Pulmonary artery endothelial cell (primary cell): ENCODE measurements at regions not wholly inside any gene's neighbourhood (a gene's known extent, or its start where the extent isn't known, plus 50 kb on each side); places are given as distances from the start of the nearest gene placed in this dataset.
"Not testable (repeated sequence)": the region's sequence is repeated elsewhere in the genome, so short reads cannot be mapped to it uniquely, and the experiment has no call there.

Source experiments
- DNase-seq: peaks from one replicate; pipeline ENCODE4 v3.0.0-alpha.2; 2011; ENCODE audit warnings: low read depth, low spot score

- no peak for DNase-seq
Measured at GRCh38 chr12:124706363-124706762, 139.0 kb upstream of the NCOR2 start.

- no peak for DNase-seq
Measured at GRCh38 chr12:124705545-124706138, 138.2 kb upstream of the NCOR2 start.

- DNase-seq, result no peak
Measured at GRCh38 chr12:124704619-124705018, 137.2 kb upstream of the NCOR2 start.

- DNase-seq, result no peak
Measured at GRCh38 chr12:124703856-124704255, 136.4 kb upstream of the NCOR2 start.

- DNase-seq, result no peak
Measured at GRCh38 chr12:124702736-124703135, 135.3 kb upstream of the NCOR2 start.

GRCh38 chr12:124700810-124701592 lies 133.6 kb upstream of the NCOR2 start:
- no peak for DNase-seq

- DNase-seq, result no peak
Measured at GRCh38 chr12:124699909-124700308, 132.5 kb upstream of the NCOR2 start.

- no peak for DNase-seq
Measured at GRCh38 chr12:124698998-124699305, 131.5 kb upstream of the NCOR2 start.

GRCh38 chr12:124698211-124698997 lies 131.0 kb upstream of the NCOR2 start:
- DNase-seq, result no peak

- DNase-seq, result not testable (repeated sequence)
Measured at GRCh38 chr12:124697722-124698121, 130.3 kb upstream of the NCOR2 start.

GRCh38 chr12:124696693-124697476 lies 129.5 kb upstream of the NCOR2 start:
- no peak for DNase-seq

- no peak for DNase-seq
Measured at GRCh38 chr12:124695861-124696260, 128.4 kb upstream of the NCOR2 start.

GRCh38 chr12:124694846-124695497 lies 127.6 kb upstream of the NCOR2 start:
- peak; percentile 83 for DNase-seq

- no peak for DNase-seq
Measured at GRCh38 chr12:124694250-124694649, 126.8 kb upstream of the NCOR2 start.

- no peak for DNase-seq
Measured at GRCh38 chr12:124693111-124693723, 125.8 kb upstream of the NCOR2 start.

GRCh38 chr12:124692443-124692842 lies 125.0 kb upstream of the NCOR2 start:
- DNase-seq, result no peak

- DNase-seq, result no peak
Measured at GRCh38 chr12:124691429-124691828, 124.0 kb upstream of the NCOR2 start.

- DNase-seq, result no peak
Measured at GRCh38 chr12:124689631-124690030, 122.2 kb upstream of the NCOR2 start.

GRCh38 chr12:124688356-124688992 lies 121.1 kb upstream of the NCOR2 start:
- no peak for DNase-seq

GRCh38 chr12:124687917-124688316 lies 120.5 kb upstream of the NCOR2 start:
- no peak for DNase-seq
